SK-N-SH (cell line): ENCODE measurements at regions not wholly inside any gene's neighbourhood (a gene's known extent, or its start where the extent isn't known, plus 50 kb on each side); places are given as distances from the start of the nearest gene placed in this dataset.

Experiments used
- CTCF ChIA-PET: fragments of 300-600, 350-600 bp; formaldehyde crosslinking; extraction: SDS; loops from one replicate; lab custom pipeline; 2021; lab: Yijun Ruan, JAX
- POLR2A ChIA-PET: fragments of 350-600 bp; sonication (Branson Sonifier 250); formaldehyde crosslinking; extraction: SDS; loops from one replicate; lab custom pipeline; 2020; ENCODE audit warnings: antibody characterized with exemption, inconsistent platforms; lab: Yijun Ruan, JAX
- DNase-seq: peaks from one replicate; pipeline ENCODE4 v3.0.0; 2012
- H2AFZ ChIP-seq: fragments of 200-600 bp; sonication (generic); 2 replicates; pipeline ENCODE4 v1.8.1; 2016; ENCODE audit warnings: antibody characterized with exemption, mild to moderate bottlenecking, low read depth
- H3F3A ChIP-seq: fragments of 200-600 bp; sonication (generic); replicated peaks from 2 replicates; pipeline ENCODE3; 2016; ENCODE audit warnings: antibody characterized with exemption, mild to moderate bottlenecking; ENCODE audit not compliant: insufficient read depth
- H3K27ac ChIP-seq, 2 experiments: fragments of 200-500 bp in 1 of 2; fragments of 200-600 bp in 1 of 2; sonication (Bioruptor generic) in 1 of 2; sonication (generic), shearing (Covaris generic) in 1 of 2; 2 replicates each; pipeline versions ENCODE4 v1.5.1 to v1.6.1; 2014 to 2016; ENCODE audit warnings: low read depth in 2 of 2, inconsistent platforms in 1 of 2, low read length in 1 of 2, mild to moderate bottlenecking in 1 of 2, mixed read lengths in 1 of 2
- H3K27me3 ChIP-seq: fragments of 200-600 bp; sonication (generic), shearing (Covaris generic); 2 replicates; pipeline ENCODE4 v1.6.1; 2016; ENCODE audit warnings: mixed run types; ENCODE audit not compliant: insufficient read depth
- H3K36me3 ChIP-seq, 2 experiments: fragments of 200-500 bp in 1 of 2; fragments of 200-600 bp in 1 of 2; sonication (Bioruptor generic) in 1 of 2; sonication (generic) in 1 of 2; replicated peaks in 1 of 2; 2 replicates each; pipeline versions ENCODE3 to v1.5.1; 2014 to 2016; ENCODE audit warnings: low read length in 1 of 2, mild to moderate bottlenecking in 1 of 2; ENCODE audit not compliant: insufficient read depth in 2 of 2, control insufficient read depth in 1 of 2
- H3K4me1 ChIP-seq, 2 experiments: fragments of 200-500 bp in 1 of 2; fragments of 200-600 bp in 1 of 2; sonication (Bioruptor generic) in 1 of 2; sonication (generic), shearing (Covaris generic) in 1 of 2; 2 replicates each; pipeline versions ENCODE4 v1.5.1 to v1.6.1; 2014 to 2016; ENCODE audit warnings: low read depth in 1 of 2, low read length in 1 of 2, mixed run types in 1 of 2; ENCODE audit not compliant: insufficient read depth in 2 of 2, control insufficient read depth in 1 of 2
- H3K4me2 ChIP-seq: fragments of 200-600 bp; sonication (generic), shearing (Covaris generic); 2 replicates; pipeline ENCODE4 v1.6.1; 2017; ENCODE audit warnings: mixed run types
- H3K4me3 ChIP-seq, 2 experiments: fragments of 200-500 bp in 1 of 2; fragments of 200-600 bp in 1 of 2; sonication (Bioruptor generic) in 1 of 2; sonication (generic), shearing (Covaris generic) in 1 of 2; 2 replicates each; pipeline versions ENCODE4 v1.5.1 to v1.8.1; 2014 to 2016; ENCODE audit warnings: low read depth in 2 of 2, inconsistent platforms in 1 of 2, low read length in 1 of 2, mild to moderate bottlenecking in 1 of 2, mixed read lengths in 1 of 2, moderate library complexity in 1 of 2
- H3K79me2 ChIP-seq: fragments of 200-600 bp; sonication (generic); 2 replicates; pipeline ENCODE4 v1.8.1; 2017; ENCODE audit warnings: mild to moderate bottlenecking; ENCODE audit not compliant: insufficient read depth
- H3K9ac ChIP-seq: fragments of 200-600 bp; sonication (generic); 2 replicates; pipeline ENCODE4 v1.6.1; 2017; ENCODE audit warnings: mixed run types
- H3K9me2 ChIP-seq: fragments of 200-600 bp; sonication (generic); 2 replicates; pipeline ENCODE4 v1.6.1; 2017; ENCODE audit warnings: mixed run types
- H3K9me3 ChIP-seq: fragments of 200-600 bp; sonication (generic); 2 replicates; pipeline ENCODE4 v1.6.1; 2017; ENCODE audit warnings: mixed run types, mild to moderate bottlenecking, moderate library complexity
- H4K20me1 ChIP-seq: fragments of 200-600 bp; sonication (generic); 2 replicates; pipeline ENCODE4 v1.6.1; 2017; ENCODE audit warnings: mild to moderate bottlenecking, mixed run types; ENCODE audit not compliant: insufficient read depth
- CHD2 ChIP-seq: fragments of 150-350 bp; IDR thresholded peaks from 2 replicates; pipeline ENCODE4 v1.6.1; 2018; ENCODE audit warnings: low read length; ENCODE audit not compliant: partially characterized antibody
- CTCF ChIP-seq: fragments of 200-600 bp; sonication (generic); IDR thresholded peaks from 2 replicates; pipeline ENCODE4 v1.6.1; 2017; ENCODE audit warnings: antibody characterized with exemption, mild to moderate bottlenecking, moderate library complexity
- EP300 ChIP-seq, 2 experiments: IDR thresholded peaks; 2 replicates each; pipeline versions ENCODE4 v1.4.0 to v1.6.1; 2012; ENCODE audit warnings: borderline replicate concordance in 1 of 2, low read depth in 1 of 2, low read length in 1 of 2
- EZH2phosphoT487 ChIP-seq: fragments of 200-600 bp; sonication (generic); IDR thresholded peaks from 2 replicates; pipeline ENCODE4 v1.6.1; 2017; ENCODE audit warnings: low read depth, mixed run types, mild to moderate bottlenecking, antibody characterized with exemption, moderate library complexity, borderline replicate concordance
- FOXJ3 ChIP-seq: sonication (generic); formaldehyde crosslinking; IDR thresholded peaks from 2 replicates; pipeline ENCODE4 v1.5.1; 2020; ENCODE audit warnings: mild to moderate bottlenecking, missing genetic modification reagents
- FOXM1 ChIP-seq: IDR thresholded peaks from 2 replicates; pipeline ENCODE4 v1.4.0; 2012; ENCODE audit warnings: low read depth, mild to moderate bottlenecking
- GABPA ChIP-seq: IDR thresholded peaks from 2 replicates; pipeline ENCODE4 v1.4.0; 2012; ENCODE audit warnings: low read depth, mild to moderate bottlenecking
- GATA2 ChIP-seq: sonication (generic); formaldehyde crosslinking; IDR thresholded peaks from 2 replicates; pipeline ENCODE4 v1.5.0; 2020; ENCODE audit warnings: mild to moderate bottlenecking, missing genetic modification reagents
- IRF3 ChIP-seq: fragments of 150-350 bp; IDR thresholded peaks from 2 replicates; pipeline ENCODE4 v1.6.1; 2016; ENCODE audit warnings: mild to moderate bottlenecking, low read depth, low read length
- JUND ChIP-seq: IDR thresholded peaks from 2 replicates; pipeline ENCODE4 v1.4.0; 2012
- MXI1 ChIP-seq: IDR thresholded peaks from 2 replicates; pipeline ENCODE4 v1.6.1; 2012; ENCODE audit warnings: mild to moderate bottlenecking, low read depth, low read length, improper control_type of control experiment
- NFIC ChIP-seq: IDR thresholded peaks from 2 replicates; pipeline ENCODE4 v1.4.0; 2012; ENCODE audit warnings: borderline replicate concordance
- PBX3 ChIP-seq: IDR thresholded peaks from 2 replicates; pipeline ENCODE4; 2012
- POLR2AphosphoS5 ChIP-seq: IDR thresholded peaks from 2 replicates; pipeline ENCODE4 v1.6.1; 2012; ENCODE audit warnings: low read depth, low read length
- RAD21 ChIP-seq: IDR thresholded peaks from 2 replicates; pipeline ENCODE4 v1.6.1; 2012; ENCODE audit warnings: mild to moderate bottlenecking, low read length
- RFX5 ChIP-seq: IDR thresholded peaks from 2 replicates; pipeline ENCODE4 v1.6.1; 2012; ENCODE audit warnings: mild to moderate bottlenecking, improper control_type of control experiment, low read length
- RXRA ChIP-seq: IDR thresholded peaks from 2 replicates; pipeline ENCODE4 v1.4.0; 2012; ENCODE audit warnings: low read depth, mild to moderate bottlenecking, borderline replicate concordance
- SIN3A ChIP-seq: IDR thresholded peaks from 2 replicates; pipeline ENCODE4 v1.6.1; 2012; ENCODE audit warnings: low read depth, mild to moderate bottlenecking, low read length, moderate library complexity, borderline replicate concordance
- SMC3 ChIP-seq: IDR thresholded peaks from 2 replicates; pipeline ENCODE4 v1.6.1; 2012; ENCODE audit warnings: low read depth, low read length, improper control_type of control experiment
- TAF1 ChIP-seq: IDR thresholded peaks from 2 replicates; pipeline ENCODE4 v1.6.1; 2012; ENCODE audit warnings: low read depth, mild to moderate bottlenecking, low read length, moderate library complexity, borderline replicate concordance
- USF1 ChIP-seq: IDR thresholded peaks from 2 replicates; pipeline ENCODE4 v1.4.0; 2012; ENCODE audit warnings: low read depth, borderline replicate concordance
- WGBS: methylation state at CpG from one replicate; pipeline ENCODE4 v1.1.6; 2017; ENCODE audit warnings: low lambda C conversion rate; 5-methylcytosine and 5-hydroxymethylcytosine counted together

- POLR2A ChIA-PET = no interaction called here
- H4K20me1 ChIP-seq = no peaks in the 10 kb centered on the region
- H3K4me3 ChIP-seq = no peak overlapping the region
- WGBS = 60% methylated on average over 5 of the region's 5 CpGs
- TF ChIP-seq SIN3A = no peak
- no peak for TF ChIP-seq NFIC
- TF ChIP-seq RAD21 = no peak
- no peak for TF ChIP-seq EP300 (IDR thresholded peaks at IDR 0.05; ENCODE audit: borderline replicate concordance in 1 of 2, low read depth in 1 of 2, low read length in 1 of 2)
- no peak for TF ChIP-seq PBX3
- no peak overlapping the region for H3K27ac ChIP-seq
- no peaks in the 10 kb centered on the region for H3K4me1 ChIP-seq
- H3K9me3 ChIP-seq = no peaks in the 10 kb centered on the region; the same call in 1 of the 2 replicates
- H3K79me2 ChIP-seq = no peaks in the 10 kb centered on the region
- H3K4me2 ChIP-seq = no peak overlapping the region
- no peak for DNase-seq
- H3F3A ChIP-seq = no peaks in the 10 kb centered on the region
- no peak overlapping the region for H3K9ac ChIP-seq
- H3K9me2 ChIP-seq = no peaks in the 10 kb centered on the region
- CTCF ChIA-PET = interaction anchor here (1.0 to 1.8 kb wide), 2 partner anchors 12 to 19 kb away, joined by 3 to 10 read pairs; no protein-coding TSS in a partner anchor
- no peaks in the 10 kb centered on the region for H3K36me3 ChIP-seq
- H3K27me3 ChIP-seq = peaks cover 7% of the 10 kb centered on the region; the same call in 1 of the 2 replicates
- no peak overlapping the region for H2AFZ ChIP-seq
These were observed 56.6 kb upstream of the BLCAP start for GRCh38 chr20:37584238-37584807.

GRCh38 chr20:37581246-37581645 is 53.6 kb upstream of the BLCAP start:
- POLR2A ChIA-PET = no interaction called here
- H4K20me1 ChIP-seq = no peaks in the 10 kb centered on the region
- peaks cover 0 to 3% of the 10 kb centered on the region in 2 experiments; a peak in 1 of 4 replicates for H3K4me1 ChIP-seq
- WGBS = 41% methylated on average over 8 of the region's 9 CpGs
- no peak for DNase-seq
- H3K9ac ChIP-seq = no peak overlapping the region
- no peaks in the 10 kb centered on the region for H3K79me2 ChIP-seq
- TF ChIP-seq IRF3 = no peak
- TF ChIP-seq RXRA = no peak
- TF ChIP-seq GATA2 = no peak
- TF ChIP-seq CTCF = no peak
- no peak for TF ChIP-seq CHD2
- no peak for TF ChIP-seq RAD21
- TF ChIP-seq TAF1 = no peak
- no peak for TF ChIP-seq USF1
- TF ChIP-seq JUND = no peak
- no peak for TF ChIP-seq FOXJ3 (CRISPR knock-in tag)
- no peak for TF ChIP-seq RFX5
- TF ChIP-seq EZH2phosphoT487 = no peak
- TF ChIP-seq MXI1 = no peak
- TF ChIP-seq POLR2AphosphoS5 = no peak
- TF ChIP-seq FOXM1 = no peak
- no peak for TF ChIP-seq GABPA
- TF ChIP-seq PBX3 = no peak
- no peak for TF ChIP-seq EP300 (IDR thresholded peaks at IDR 0.05; ENCODE audit: borderline replicate concordance in 1 of 2, low read depth in 1 of 2, low read length in 1 of 2)
- no peak for TF ChIP-seq SMC3
- TF ChIP-seq, all 33 proteins: peak for 0
- Histone ChIP-seq H2AFZ (no peak overlapping the region), H3K9me2 (no peaks in the 10 kb centered on the region), H3K9me3 (no peaks in the 10 kb centered on the region; the same call in 1 of the 2 replicates), H3K4me2 (no peak overlapping the region), H3F3A (no peaks in the 10 kb centered on the region), H3K4me3 (no peak overlapping the region), H3K36me3 (no peaks in the 10 kb centered on the region), H3K27ac (no peak overlapping the region), H3K27me3 (peaks cover 18% of the 10 kb centered on the region; the same call in 1 of the 2 replicates)
- CTCF ChIA-PET = interaction anchor here (0.7 to 1.4 kb wide), 4 partner anchors 17 to 642 kb away, joined by 3 to 9 read pairs (median 3); no protein-coding TSS in a partner anchor
